ENCODE measurements at regions not wholly inside any gene's neighbourhood (a gene's known extent, or its start where the extent isn't known, plus 50 kb on each side); places are given as distances from the start of the nearest gene placed in this dataset.

DNA sequence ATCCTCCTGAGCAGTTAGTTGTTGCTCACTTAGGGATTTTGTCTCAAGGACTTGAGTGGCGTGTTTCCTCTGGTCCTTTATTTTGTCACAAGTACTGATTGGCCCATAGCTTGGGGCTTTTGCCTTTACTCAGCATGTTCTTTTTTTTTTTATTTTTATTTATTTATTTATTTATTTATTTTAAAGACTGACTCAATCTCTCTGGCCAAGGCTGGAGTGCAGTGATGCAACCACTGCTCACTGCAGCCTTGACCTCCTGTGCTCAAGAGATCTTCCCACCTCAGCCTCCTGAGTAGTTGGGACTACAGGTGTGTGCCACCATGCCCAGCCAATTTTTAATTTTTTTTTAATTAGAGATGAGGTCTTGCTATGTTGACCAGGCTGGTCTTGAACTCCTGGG is 223.9 kb upstream of the TPM1 start:
- H3K27ac Mint-ChIP-seq (ENCODE audit: unreplicated experiment), result no peak overlapping the region
- H3K36me3 Mint-ChIP-seq (ENCODE audit: low read depth), result no peaks in the 10 kb centered on the region
- H3K9me3 Mint-ChIP-seq (ENCODE audit: low read depth), result no peaks in the 10 kb centered on the region
- TF ChIP-seq, protein P1, sequence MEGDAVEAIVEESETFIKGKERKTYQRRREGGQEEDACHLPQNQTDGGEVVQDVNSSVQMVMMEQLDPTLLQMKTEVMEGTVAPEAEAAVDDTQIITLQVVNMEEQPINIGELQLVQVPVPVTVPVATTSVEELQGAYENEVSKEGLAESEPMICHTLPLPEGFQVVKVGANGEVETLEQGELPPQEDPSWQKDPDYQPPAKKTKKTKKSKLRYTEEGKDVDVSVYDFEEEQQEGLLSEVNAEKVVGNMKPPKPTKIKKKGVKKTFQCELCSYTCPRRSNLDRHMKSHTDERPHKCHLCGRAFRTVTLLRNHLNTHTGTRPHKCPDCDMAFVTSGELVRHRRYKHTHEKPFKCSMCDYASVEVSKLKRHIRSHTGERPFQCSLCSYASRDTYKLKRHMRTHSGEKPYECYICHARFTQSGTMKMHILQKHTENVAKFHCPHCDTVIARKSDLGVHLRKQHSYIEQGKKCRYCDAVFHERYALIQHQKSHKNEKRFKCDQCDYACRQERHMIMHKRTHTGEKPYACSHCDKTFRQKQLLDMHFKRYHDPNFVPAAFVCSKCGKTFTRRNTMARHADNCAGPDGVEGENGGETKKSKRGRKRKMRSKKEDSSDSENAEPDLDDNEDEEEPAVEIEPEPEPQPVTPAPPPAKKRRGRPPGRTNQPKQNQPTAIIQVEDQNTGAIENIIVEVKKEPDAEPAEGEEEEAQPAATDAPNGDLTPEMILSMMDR (IDR thresholded peaks at IDR 0.05), result no peak
- H3K27me3 Mint-ChIP-seq (ENCODE audit: low read depth), result no peaks in the 10 kb centered on the region
- no peak for DNase-seq (ENCODE audit: low spot score)
- H3K4me3 Mint-ChIP-seq (ENCODE audit: unreplicated experiment), result no peak overlapping the region
- peaks cover 26% of the 10 kb centered on the region for H3K4me1 Mint-ChIP-seq (ENCODE audit: low read depth)

DNA sequence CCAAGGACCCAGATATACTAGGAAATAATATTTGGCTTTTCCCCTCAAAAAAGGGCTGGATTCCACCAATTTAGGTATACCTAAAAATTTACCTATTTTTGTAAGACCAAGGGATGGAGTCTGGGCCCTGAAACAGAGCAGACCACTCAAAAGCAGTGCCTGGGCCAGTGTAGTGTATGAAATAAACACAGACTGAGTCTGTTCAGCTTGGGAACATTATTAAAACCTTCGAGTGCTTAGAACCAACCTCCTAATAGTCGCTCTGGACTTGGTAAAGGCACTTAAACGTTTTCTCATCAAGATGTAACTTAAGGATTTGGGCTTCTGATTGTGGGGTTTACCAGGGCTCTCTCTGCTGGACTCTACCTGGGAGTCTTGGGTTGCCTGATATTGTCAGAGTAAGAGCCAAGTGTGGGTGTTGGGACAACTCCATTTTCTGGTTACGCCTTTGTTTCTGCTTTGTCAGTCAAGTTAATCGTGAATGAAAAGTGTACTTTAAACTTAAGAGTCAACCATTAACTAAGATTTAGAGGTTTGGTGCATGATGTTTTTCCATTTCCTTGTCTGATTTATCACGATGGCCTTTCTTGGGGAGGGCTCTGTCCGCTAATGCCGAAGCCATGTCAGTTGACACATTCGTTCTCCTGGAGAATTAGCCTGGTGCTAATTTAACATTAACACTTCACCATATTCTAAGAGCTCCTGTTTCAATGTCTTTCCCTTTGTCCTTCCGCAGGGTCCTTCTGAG is 221.0 kb upstream of the TPM1 start:
- TF ChIP-seq, protein P1 (IDR thresholded peaks at IDR 0.05), result no peak
- no peak for DNase-seq (ENCODE audit: low spot score)
- no peak overlapping the region for H3K27ac Mint-ChIP-seq (ENCODE audit: unreplicated experiment)
- no peak overlapping the region for H3K4me3 Mint-ChIP-seq (ENCODE audit: unreplicated experiment)
- H3K9me3 Mint-ChIP-seq (ENCODE audit: low read depth), result no peaks in the 10 kb centered on the region
- peaks cover 35% of the 10 kb centered on the region for H3K4me1 Mint-ChIP-seq (ENCODE audit: low read depth)
- H3K36me3 Mint-ChIP-seq (ENCODE audit: low read depth), result no peaks in the 10 kb centered on the region
- H3K27me3 Mint-ChIP-seq (ENCODE audit: low read depth), result no peaks in the 10 kb centered on the region

DNA sequence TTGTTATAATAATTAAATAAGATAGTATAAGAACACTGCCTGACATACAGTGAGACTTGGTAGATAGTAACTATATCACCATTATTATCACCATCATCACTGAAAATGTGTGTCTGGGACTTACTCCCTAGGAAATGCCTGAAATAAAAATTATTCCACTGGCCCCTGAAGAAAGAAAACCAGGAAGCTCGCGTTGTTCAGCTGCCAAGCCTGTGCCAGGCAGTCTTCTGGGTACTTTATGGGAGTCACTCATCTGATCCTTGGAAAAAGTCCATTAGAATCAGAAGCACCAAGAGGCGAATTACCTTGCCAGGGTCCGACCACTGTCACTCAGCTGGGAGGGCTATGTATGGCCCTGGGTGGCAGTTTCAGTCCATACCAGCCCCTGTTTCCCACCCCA is 220.3 kb upstream of the TPM1 start:
- DNase-seq (ENCODE audit: low spot score), result no peak
- H3K36me3 Mint-ChIP-seq (ENCODE audit: low read depth), result no peaks in the 10 kb centered on the region
- TF ChIP-seq, protein P1 (IDR thresholded peaks at IDR 0.05), result no peak
- no peaks in the 10 kb centered on the region for H3K27me3 Mint-ChIP-seq (ENCODE audit: low read depth)
- H3K4me1 Mint-ChIP-seq (ENCODE audit: low read depth), result peaks cover 31% of the 10 kb centered on the region
- no peaks in the 10 kb centered on the region for H3K9me3 Mint-ChIP-seq (ENCODE audit: low read depth)
- H3K27ac Mint-ChIP-seq (ENCODE audit: unreplicated experiment), result no peak overlapping the region
- no peak overlapping the region for H3K4me3 Mint-ChIP-seq (ENCODE audit: unreplicated experiment)

DNA sequence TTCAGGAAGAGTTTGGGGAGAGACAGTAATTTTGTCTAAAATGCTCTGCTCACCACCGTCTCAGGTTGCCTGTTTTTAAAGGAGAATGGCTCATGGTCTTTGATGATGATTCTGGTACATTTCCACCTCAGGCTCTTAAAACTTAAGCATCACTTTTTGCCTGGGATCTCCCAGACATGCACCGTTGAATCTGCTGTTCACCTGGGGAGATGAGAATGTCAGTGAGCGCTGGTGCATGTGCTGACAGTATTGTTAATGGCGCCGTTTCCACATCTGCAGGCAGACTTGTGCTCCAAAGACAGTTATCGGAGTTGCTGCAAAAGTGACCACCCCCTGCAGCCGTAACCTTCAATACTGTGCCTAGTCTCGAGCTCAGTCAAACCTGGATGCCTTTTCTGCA is 219.0 kb upstream of the TPM1 start:
- no peak overlapping the region for H3K4me3 Mint-ChIP-seq (ENCODE audit: unreplicated experiment)
- no peaks in the 10 kb centered on the region for H3K27me3 Mint-ChIP-seq (ENCODE audit: low read depth)
- H3K9me3 Mint-ChIP-seq (ENCODE audit: low read depth), result no peaks in the 10 kb centered on the region
- TF ChIP-seq, protein P1 (IDR thresholded peaks at IDR 0.05), result no peak
- H3K27ac Mint-ChIP-seq (ENCODE audit: unreplicated experiment), result peak overlapping the region; percentile 81
- H3K4me1 Mint-ChIP-seq (ENCODE audit: low read depth), result peaks cover 29% of the 10 kb centered on the region
- DNase-seq (ENCODE audit: low spot score), result no peak
- H3K36me3 Mint-ChIP-seq (ENCODE audit: low read depth), result no peaks in the 10 kb centered on the region

DNA sequence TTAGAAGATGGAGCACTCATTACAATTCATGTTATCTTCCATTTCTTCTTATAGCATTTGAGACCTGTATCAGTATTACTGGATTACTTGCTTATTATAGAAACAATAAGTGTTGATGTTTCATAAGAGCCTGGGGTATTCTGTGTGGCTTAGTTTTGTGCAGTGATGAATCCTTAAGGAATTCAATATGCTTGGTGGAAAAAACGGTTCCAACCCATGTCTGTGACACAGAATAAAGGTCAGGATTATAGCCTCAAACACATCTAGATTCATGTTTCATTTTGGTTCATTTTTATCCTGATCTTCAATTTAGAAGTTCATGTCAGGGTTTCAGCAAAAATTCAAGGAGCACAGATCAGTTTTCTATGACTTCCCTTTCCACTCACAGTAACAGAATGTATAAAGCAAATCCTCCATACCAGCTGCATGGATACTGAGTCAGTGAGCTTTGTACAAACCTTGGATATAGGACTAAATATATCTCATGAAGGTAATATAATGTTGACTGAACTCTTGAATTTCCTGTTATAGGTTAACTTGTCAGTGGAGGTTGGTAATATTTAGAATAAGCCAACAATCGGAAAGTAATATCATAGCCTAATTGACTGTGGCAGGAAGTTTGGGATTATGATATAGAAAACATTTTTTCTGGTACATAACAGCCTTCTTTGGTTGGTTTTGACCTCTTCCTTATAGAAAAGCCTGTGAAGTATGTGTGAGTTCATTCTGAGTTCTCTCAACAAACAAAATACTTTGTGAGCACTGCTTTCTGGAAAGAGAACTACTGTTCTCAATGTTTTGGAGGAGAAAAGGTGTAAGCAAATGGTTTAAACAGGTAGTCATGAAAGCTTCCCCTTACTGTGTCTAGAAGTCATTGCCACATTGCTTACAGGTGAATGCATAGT is 218.2 kb upstream of the TPM1 start:
- Mint-ChIP-seq H3K4me3 (ENCODE audit: unreplicated experiment) (no peak overlapping the region), H3K4me1 (ENCODE audit: low read depth) (peaks cover 29% of the 10 kb centered on the region), H3K27ac (ENCODE audit: unreplicated experiment) (peak overlapping the region; percentile 81), H3K27me3 (ENCODE audit: low read depth) (no peaks in the 10 kb centered on the region), H3K36me3 (ENCODE audit: low read depth) (no peaks in the 10 kb centered on the region), H3K9me3 (ENCODE audit: low read depth) (no peaks in the 10 kb centered on the region)
- TF ChIP-seq, protein P1 (IDR thresholded peaks at IDR 0.05), result no peak
- no peak for DNase-seq (ENCODE audit: low spot score)

Data from chondrocyte (in vitro differentiated cells).